Type B pancreatic cell (in vitro differentiated cells): ENCODE measurements at regions not wholly inside any gene's neighbourhood (a gene's known extent, or its start where the extent isn't known, plus 50 kb on each side); places are given as distances from the start of the nearest gene placed in this dataset.

Experiments used
- DNase-seq: peaks from one replicate; pipeline ENCODE4 v3.0.0; 2021; ENCODE audit warnings: mixed read lengths; ENCODE audit not compliant: unreplicated experiment; ENCODE audit errors: extremely low spot score
- H3K27ac Mint-ChIP-seq: 2 replicates; pipeline ENCODE4 v1.8.0; 2021; ENCODE audit warnings: mild to moderate bottlenecking, mixed read lengths
- H3K27me3 Mint-ChIP-seq: 2 replicates; pipeline ENCODE4 v1.8.0; 2021; ENCODE audit warnings: mixed read lengths
- H3K36me3 Mint-ChIP-seq: 2 replicates; pipeline ENCODE4 v1.8.0; 2021; ENCODE audit warnings: mixed read lengths
- H3K4me1 Mint-ChIP-seq: one replicate; pipeline ENCODE4 v1.8.0; 2021; ENCODE audit warnings: mixed read lengths; ENCODE audit not compliant: unreplicated experiment
- H3K4me3 Mint-ChIP-seq: 2 replicates; pipeline ENCODE4 v1.8.0; 2021; ENCODE audit warnings: mild to moderate bottlenecking, mixed read lengths
- H3K9me3 Mint-ChIP-seq: 2 replicates; pipeline ENCODE4 v1.8.0; 2021; ENCODE audit warnings: mixed read lengths
- CTCF ChIP-seq: fragments of 200-600 bp; sonication (generic); conservative IDR thresholded peaks from 2 replicates; pipeline ENCODE4 v1.5.0; 2021; ENCODE audit warnings: antibody characterized with exemption, mild to moderate bottlenecking

GRCh38 chr18:27404855-27405254 is 219.7 kb upstream of the CHST9 start:
- H3K9me3 Mint-ChIP-seq, result no peaks in the 10 kb centered on the region
- H3K27me3 Mint-ChIP-seq, result no peaks in the 10 kb centered on the region
- H3K27ac Mint-ChIP-seq, result no peak overlapping the region
- DNase-seq, result no peak
- no peak overlapping the region for H3K4me3 Mint-ChIP-seq
- no peaks in the 10 kb centered on the region for H3K36me3 Mint-ChIP-seq
- H3K4me1 Mint-ChIP-seq, result peaks cover 11% of the 10 kb centered on the region
- TF ChIP-seq CTCF, result no peak

GRCh38 chr18:27400001-27400400 is 214.9 kb upstream of the CHST9 start:
- DNase-seq, result no peak
- Mint-ChIP-seq H3K27ac (no peak overlapping the region), H3K27me3 (no peaks in the 10 kb centered on the region), H3K4me3 (no peak overlapping the region), H3K9me3 (no peaks in the 10 kb centered on the region), H3K36me3 (no peaks in the 10 kb centered on the region), H3K4me1 (peaks cover 11% of the 10 kb centered on the region)
- no peak for TF ChIP-seq CTCF

- H3K4me3 Mint-ChIP-seq, result no peak overlapping the region
- DNase-seq, result no peak
- H3K27me3 Mint-ChIP-seq, result no peaks in the 10 kb centered on the region
- TF ChIP-seq CTCF, result no peak
- no peaks in the 10 kb centered on the region for H3K4me1 Mint-ChIP-seq
- no peaks in the 10 kb centered on the region for H3K36me3 Mint-ChIP-seq
- H3K9me3 Mint-ChIP-seq, result peaks cover 3% of the 10 kb centered on the region
- no peak overlapping the region for H3K27ac Mint-ChIP-seq
Observed at GRCh38 chr18:27395752-27396151, 210.6 kb upstream of the CHST9 start.

GRCh38 chr18:27394687-27395086 is 209.6 kb upstream of the CHST9 start:
- Mint-ChIP-seq H3K9me3 (peaks cover 4% of the 10 kb centered on the region), H3K27ac (no peak overlapping the region), H3K27me3 (no peaks in the 10 kb centered on the region), H3K4me3 (no peak overlapping the region), H3K36me3 (no peaks in the 10 kb centered on the region), H3K4me1 (no peaks in the 10 kb centered on the region)
- no peak for TF ChIP-seq CTCF
- no peak for DNase-seq

GRCh38 chr18:27382567-27383216 is 197.6 kb upstream of the CHST9 start:
- Mint-ChIP-seq H3K27me3 (no peaks in the 10 kb centered on the region), H3K27ac (no peak overlapping the region), H3K4me3 (no peak overlapping the region), H3K36me3 (no peaks in the 10 kb centered on the region), H3K4me1 (peaks cover 14% of the 10 kb centered on the region), H3K9me3 (peaks cover 5% of the 10 kb centered on the region)
- no peak for TF ChIP-seq CTCF
- no peak for DNase-seq
